Stimulated activated CD8-positive, alpha-beta memory T cell treated with anti-CD3 and anti-CD28 coated beads, Interleukin-7, amount 100 ng/mL, for 4 hours (primary cell): ENCODE measurements at regions not wholly inside any gene's neighbourhood (a gene's known extent, or its start where the extent isn't known, plus 50 kb on each side); places are given as distances from the start of the nearest gene placed in this dataset.
"Not testable (repeated sequence)": the region's sequence is repeated elsewhere in the genome, so short reads cannot be mapped to it uniquely, and the experiment has no call there.

Source experiments
- DNase-seq, 2 donors: peaks; one replicate each; pipeline ENCODE4 v3.0.0-alpha.2; 2020; ENCODE audit warnings: low read depth in 2 of 2

GRCh38 chr22:47899894-47900293 is 1137.4 kb downstream of the TBC1D22A start:
- DNase-seq, result no peak

- no peak for DNase-seq
These were observed 1136.5 kb downstream of the TBC1D22A start for GRCh38 chr22:47898946-47899345.

- DNase-seq, result no peak
These were observed 1129.2 kb downstream of the TBC1D22A start for GRCh38 chr22:47891609-47892008.

DNA sequence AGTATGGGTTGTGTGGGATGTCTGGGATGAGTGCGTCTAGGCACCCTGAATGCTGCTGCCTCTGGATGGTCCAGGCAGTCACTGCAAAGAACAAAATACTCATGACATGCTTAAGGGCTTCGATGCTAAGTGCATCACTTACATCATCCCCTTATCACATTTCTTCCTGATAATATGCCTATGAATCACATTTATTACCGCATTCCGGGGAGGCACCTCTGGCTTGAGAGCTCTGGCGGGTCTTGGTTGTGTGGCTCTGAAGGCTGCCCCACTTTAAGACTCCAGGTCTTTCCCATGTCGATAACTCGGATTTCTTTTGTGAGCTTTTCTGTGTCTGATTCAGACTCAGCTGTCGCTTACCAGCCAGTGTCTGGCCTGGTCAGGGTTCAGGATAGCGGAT is 1126.4 kb downstream of the TBC1D22A start:
- no peak for DNase-seq

DNA sequence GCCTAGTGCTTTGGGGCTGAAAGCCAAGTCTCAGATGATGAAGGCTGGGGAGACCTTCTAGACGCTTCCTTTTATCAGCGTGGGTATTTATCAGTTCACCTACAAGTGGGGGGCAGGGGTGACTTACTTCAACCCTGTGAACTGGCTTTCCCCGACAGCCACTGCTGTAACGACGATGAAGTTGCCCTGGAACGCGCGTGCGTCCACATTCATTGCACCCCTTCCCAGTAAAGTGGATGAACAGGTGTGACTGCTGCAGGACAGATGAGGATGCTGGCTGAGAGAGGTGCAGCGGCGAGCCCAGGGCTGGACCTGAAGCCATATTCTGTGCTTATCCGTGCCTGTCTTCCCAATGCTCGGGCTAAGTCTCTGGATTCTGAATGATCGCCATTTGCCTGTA is 1122.3 kb downstream of the TBC1D22A start:
- no peak for DNase-seq

GRCh38 chr22:47884200-47884599 is 1121.8 kb downstream of the TBC1D22A start:
- DNase-seq, result no peak

- DNase-seq, result no peak
These were observed 1121.3 kb downstream of the TBC1D22A start for GRCh38 chr22:47883757-47884156.

- DNase-seq, result no peak
These were observed 1116.9 kb downstream of the TBC1D22A start for GRCh38 chr22:47879346-47879745.

- no peak for DNase-seq
These were observed 1116.0 kb downstream of the TBC1D22A start for GRCh38 chr22:47878460-47878859.

- no peak for DNase-seq
These were observed 1110.5 kb downstream of the TBC1D22A start for GRCh38 chr22:47872761-47873535.

DNA sequence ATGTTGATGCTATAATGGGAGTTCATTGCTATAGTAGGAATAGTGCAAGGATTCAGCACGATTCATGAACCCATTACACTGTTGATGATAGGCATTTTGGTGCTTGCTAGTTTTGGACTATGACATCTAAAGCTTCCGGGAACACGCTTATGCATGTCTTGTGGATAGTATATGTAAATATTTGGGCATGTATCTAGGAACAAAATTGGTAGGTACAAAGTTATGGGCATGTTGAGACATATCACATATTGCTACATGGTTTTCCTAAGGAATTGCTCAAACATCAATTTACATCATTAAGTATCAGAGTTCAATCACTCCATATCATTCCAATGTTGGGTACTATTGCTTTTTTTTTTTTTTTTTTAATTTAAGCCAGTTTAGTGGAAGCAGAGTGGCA is 1103.2 kb downstream of the TBC1D22A start:
- no peak for DNase-seq

- DNase-seq, result no peak
These were observed 1099.9 kb downstream of the TBC1D22A start for GRCh38 chr22:47862394-47862793.

DNA sequence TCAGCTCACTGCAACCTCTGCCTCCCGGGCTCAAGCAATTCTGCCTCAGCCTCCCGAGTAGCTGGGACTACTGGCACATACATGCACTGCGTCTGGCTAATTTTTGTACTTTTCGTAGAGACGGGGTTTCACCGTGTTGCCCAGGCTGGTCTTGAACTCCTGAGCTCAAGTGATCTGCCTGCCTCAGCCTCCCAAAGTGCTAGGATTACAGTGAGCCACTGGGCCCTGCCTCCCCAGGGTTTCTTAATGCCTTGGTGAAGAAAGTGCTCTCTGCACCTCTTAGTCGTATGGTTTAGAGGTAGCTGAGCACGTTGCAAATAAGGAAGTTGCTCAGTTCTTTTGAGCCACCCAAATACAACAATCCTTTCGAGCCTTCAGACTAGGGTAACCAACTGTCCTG is 1098.5 kb downstream of the TBC1D22A start:
- DNase-seq, result not testable (repeated sequence)

DNA sequence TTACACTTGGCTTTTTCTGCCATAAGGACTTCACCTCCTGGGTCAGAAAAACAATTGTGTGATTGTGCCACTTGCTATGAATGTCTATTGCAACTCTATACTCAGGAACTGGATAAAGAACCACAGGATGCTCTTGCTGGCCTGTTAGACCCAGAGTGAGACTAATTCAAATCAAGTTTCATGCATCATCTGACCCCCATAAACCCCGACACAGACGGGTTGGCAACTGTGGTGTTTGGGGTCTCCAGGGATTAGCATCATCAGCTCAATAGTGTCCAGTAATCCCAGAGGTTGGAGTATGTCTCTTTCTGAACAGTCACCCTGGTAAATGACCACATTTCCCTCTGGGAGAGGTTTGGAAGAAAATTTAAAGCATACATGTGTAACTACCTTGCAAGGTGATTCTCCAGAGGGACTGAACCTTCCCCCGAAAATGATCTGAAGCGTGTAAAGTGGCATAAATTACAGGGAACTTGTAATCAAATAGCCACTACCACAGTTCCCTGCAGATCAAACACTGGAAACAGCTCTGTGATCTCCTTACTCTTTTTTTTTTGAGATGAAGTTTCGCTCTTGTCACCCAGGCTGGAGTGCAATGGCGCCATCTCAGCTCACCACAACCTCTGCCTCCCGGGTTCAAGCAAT is 1097.6 kb downstream of the TBC1D22A start:
- no peak for DNase-seq

DNA sequence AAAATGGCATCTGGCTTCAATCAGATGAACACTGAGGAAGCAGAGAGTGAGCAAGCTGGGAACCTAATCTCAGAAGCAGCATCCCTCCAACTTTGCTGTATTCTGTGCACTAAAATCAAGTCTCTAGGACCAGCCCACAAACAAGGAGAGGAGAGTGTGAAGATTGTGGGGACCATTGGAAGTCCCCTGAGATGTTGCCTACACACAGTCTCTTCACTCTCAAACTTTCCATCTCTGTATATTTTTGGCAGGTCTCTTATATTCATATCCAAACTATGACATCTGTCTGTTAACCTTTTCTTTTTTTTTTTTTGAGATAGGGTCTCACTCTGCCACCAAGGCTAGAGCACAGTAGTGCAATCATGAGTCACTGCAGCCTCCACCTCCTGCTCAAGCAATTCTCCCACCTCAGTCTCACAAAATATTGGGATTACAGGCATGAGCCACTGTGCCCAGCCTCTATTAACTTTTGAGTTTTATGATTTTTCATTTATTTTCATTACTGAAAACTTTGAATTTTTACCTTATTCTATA is 1096.4 kb downstream of the TBC1D22A start:
- no peak for DNase-seq

DNA sequence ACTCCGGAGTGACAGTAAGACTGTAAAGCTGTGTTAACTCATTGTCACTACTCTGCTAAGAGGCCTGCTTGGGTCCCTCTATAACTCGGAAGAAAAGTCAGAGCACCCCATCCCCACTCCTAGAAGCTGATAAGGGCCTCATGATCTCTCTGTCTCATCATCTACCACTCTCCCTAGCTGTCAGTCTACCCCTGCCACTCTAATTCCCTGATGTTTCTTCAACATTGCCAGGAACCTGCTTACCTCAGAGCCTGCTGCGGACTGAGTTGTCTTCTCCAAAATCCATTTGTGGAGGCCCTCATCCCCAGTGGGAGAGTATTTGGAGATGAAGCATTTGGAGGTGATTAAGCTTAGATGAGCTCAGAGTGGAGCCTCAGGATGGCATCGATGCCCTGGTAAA is 1092.2 kb downstream of the TBC1D22A start:
- no peak for DNase-seq

DNA sequence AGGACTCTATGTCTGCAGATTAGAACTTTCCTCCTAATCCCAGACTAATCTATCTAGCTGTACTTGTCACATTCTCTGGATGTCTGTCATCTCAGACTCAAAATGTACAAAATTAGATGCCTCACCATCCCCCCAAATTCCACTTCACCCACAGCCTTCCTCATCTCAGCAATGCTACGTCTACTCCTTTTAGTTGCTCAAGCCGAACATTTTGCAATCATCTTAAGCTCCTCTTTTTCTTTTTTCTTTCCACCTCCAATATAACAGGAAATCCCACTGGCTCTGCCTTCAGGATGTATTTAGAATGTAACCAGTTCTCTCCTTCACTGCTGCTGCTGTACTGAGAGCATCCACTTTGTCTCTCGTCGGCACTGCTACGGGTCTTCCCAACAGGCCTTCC is 1091.8 kb downstream of the TBC1D22A start:
- no peak for DNase-seq

GRCh38 chr22:47853750-47854149 is 1091.3 kb downstream of the TBC1D22A start:
- DNase-seq, result no peak

- no peak for DNase-seq
These were observed 1089.1 kb downstream of the TBC1D22A start for GRCh38 chr22:47851586-47851985.

DNA sequence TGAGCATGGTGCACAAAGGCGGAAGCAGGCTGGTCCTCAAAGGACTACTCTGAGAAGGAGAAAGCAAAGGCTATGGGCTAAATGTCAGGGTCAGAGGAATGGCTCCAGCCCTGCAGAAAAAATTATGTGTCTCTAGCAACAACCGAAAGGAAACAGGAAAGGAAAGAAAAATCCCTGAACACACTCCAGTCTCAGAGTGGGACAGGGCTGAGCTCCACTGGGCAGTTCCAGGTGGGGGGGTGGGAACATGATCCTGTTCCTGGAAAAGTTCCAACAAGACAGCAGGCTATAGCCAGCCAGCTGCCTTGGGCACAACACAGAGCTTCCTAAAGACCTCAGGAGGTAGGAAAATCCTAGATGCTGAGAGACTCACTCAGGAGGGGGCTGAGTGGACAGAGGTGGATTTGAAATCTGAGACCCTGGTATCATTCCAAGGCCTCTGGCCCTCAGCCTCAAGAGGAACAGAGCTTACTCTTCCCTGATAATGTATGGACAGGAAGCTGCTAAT is 1088.2 kb downstream of the TBC1D22A start:
- no peak for DNase-seq

DNA sequence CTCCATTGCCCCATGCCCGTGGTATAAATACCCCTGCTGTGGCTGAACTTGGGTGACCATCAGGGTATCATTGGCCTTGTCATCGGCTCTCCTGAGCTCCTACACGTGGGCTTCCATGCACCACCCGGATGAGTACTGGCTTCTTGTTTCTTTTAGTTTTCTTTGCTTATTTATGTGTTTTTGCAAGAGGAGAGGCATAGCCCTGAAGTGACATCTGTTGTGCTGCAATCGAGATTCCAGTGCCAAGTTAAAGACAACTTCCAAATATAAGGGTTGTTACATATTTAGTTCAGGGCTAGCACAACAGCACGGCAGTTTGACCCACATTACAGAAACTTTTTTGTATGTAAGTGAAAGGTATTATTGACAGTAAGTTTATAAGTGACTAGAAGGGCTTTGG is 1087.1 kb downstream of the TBC1D22A start:
- DNase-seq, result no peak

- DNase-seq, result no peak
These were observed 1085.9 kb downstream of the TBC1D22A start for GRCh38 chr22:47848184-47848920.
